ENCODE measurements at regions not wholly inside any gene's neighbourhood (a gene's known extent, or its start where the extent isn't known, plus 50 kb on each side); places are given as distances from the start of the nearest gene placed in this dataset.

- no peak for DNase-seq
- no peaks in the 10 kb centered on the region for H3K36me3 Mint-ChIP-seq
- H3K9me3 Mint-ChIP-seq, result peaks cover 4% of the 10 kb centered on the region
- peaks cover 18% of the 10 kb centered on the region for H3K27me3 Mint-ChIP-seq
- H3K4me3 Mint-ChIP-seq, result no peak overlapping the region
- H3K27ac Mint-ChIP-seq, result no peak overlapping the region
- no peaks in the 10 kb centered on the region for H3K4me1 Mint-ChIP-seq
These were observed 79.0 kb upstream of the CLDN18 start for GRCh38 chr3:137930976-137931375.

- peaks cover 14% of the 10 kb centered on the region for H3K27me3 Mint-ChIP-seq
- no peak for DNase-seq
- H3K27ac Mint-ChIP-seq, result no peak overlapping the region
- H3K9me3 Mint-ChIP-seq, result peaks cover 4% of the 10 kb centered on the region
- H3K4me1 Mint-ChIP-seq, result no peaks in the 10 kb centered on the region
- H3K4me3 Mint-ChIP-seq, result no peak overlapping the region
- no peaks in the 10 kb centered on the region for H3K36me3 Mint-ChIP-seq
These were observed 71.1 kb upstream of the CLDN18 start for GRCh38 chr3:137938876-137939275.

- Mint-ChIP-seq H3K9me3 (no peaks in the 10 kb centered on the region), H3K36me3 (no peaks in the 10 kb centered on the region), H3K27ac (no peak overlapping the region), H3K4me1 (no peaks in the 10 kb centered on the region), H3K27me3 (no peaks in the 10 kb centered on the region), H3K4me3 (no peak overlapping the region)
- DNase-seq, result no peak
These were observed 65.4 kb upstream of the CLDN18 start for GRCh38 chr3:137944593-137944992.

- Mint-ChIP-seq H3K27ac (no peak overlapping the region), H3K9me3 (no peaks in the 10 kb centered on the region), H3K4me3 (no peak overlapping the region), H3K36me3 (no peaks in the 10 kb centered on the region), H3K4me1 (no peaks in the 10 kb centered on the region), H3K27me3 (no peaks in the 10 kb centered on the region)
- DNase-seq, result peak; percentile 47
These were observed 63.5 kb upstream of the CLDN18 start for GRCh38 chr3:137946356-137946973.

- Mint-ChIP-seq H3K9me3 (no peaks in the 10 kb centered on the region), H3K4me1 (no peaks in the 10 kb centered on the region), H3K27ac (no peak overlapping the region), H3K4me3 (no peak overlapping the region), H3K27me3 (no peaks in the 10 kb centered on the region), H3K36me3 (no peaks in the 10 kb centered on the region)
- no peak for DNase-seq
These were observed 62.8 kb upstream of the CLDN18 start for GRCh38 chr3:137947117-137947516.

GRCh38 chr3:137948400-137949072, 61.4 kb upstream of the CLDN18 start:
- H3K9me3 Mint-ChIP-seq, result no peaks in the 10 kb centered on the region
- no peaks in the 10 kb centered on the region for H3K27me3 Mint-ChIP-seq
- no peak overlapping the region for H3K4me3 Mint-ChIP-seq
- H3K4me1 Mint-ChIP-seq, result no peaks in the 10 kb centered on the region
- H3K27ac Mint-ChIP-seq, result no peak overlapping the region
- DNase-seq, result no peak
- H3K36me3 Mint-ChIP-seq, result no peaks in the 10 kb centered on the region

- no peaks in the 10 kb centered on the region for H3K4me1 Mint-ChIP-seq
- no peak for DNase-seq
- H3K9me3 Mint-ChIP-seq, result peaks cover 5% of the 10 kb centered on the region
- H3K27ac Mint-ChIP-seq, result no peak overlapping the region
- H3K4me3 Mint-ChIP-seq, result no peak overlapping the region
- no peaks in the 10 kb centered on the region for H3K36me3 Mint-ChIP-seq
- peaks cover 8% of the 10 kb centered on the region for H3K27me3 Mint-ChIP-seq
These were observed 51.3 kb upstream of the CLDN18 start for GRCh38 chr3:137958636-137959035.
